GM18868 (cell line): ENCODE measurements at regions not wholly inside any gene's neighbourhood (a gene's known extent, or its start where the extent isn't known, plus 50 kb on each side); places are given as distances from the start of the nearest gene placed in this dataset.
"Not testable (repeated sequence)": the region's sequence is repeated elsewhere in the genome, so short reads cannot be mapped to it uniquely, and the experiment has no call there.

Experiments
- ATAC-seq: cut with Tn5 transposase; IDR thresholded peaks from one replicate; pipeline ENCODE4 v1.9.1; 2021; ENCODE audit warnings: mild to moderate bottlenecking, moderate library complexity; ENCODE audit not compliant: unreplicated experiment

GRCh38 chr3:26964313-26964712, 341.7 kb downstream of the LRRC3B start:
- no peak for ATAC-seq

GRCh38 chr3:26964836-26965235, 342.3 kb downstream of the LRRC3B start:
- ATAC-seq, result no peak

GRCh38 chr3:26967501-26967900, 344.9 kb downstream of the LRRC3B start:
- no peak for ATAC-seq

GRCh38 chr3:26984416-26985390, 362.1 kb downstream of the LRRC3B start:
- ATAC-seq, result no peak

GRCh38 chr3:26989037-26989436, 366.5 kb downstream of the LRRC3B start:
- no peak for ATAC-seq

GRCh38 chr3:26997226-26997625, 372.0 kb downstream of the NEK10 start:
- no peak for ATAC-seq

GRCh38 chr3:27010834-27011233, 358.3 kb downstream of the NEK10 start:
- no peak for ATAC-seq

- peak; percentile 78 for ATAC-seq
These were observed 347.0 kb downstream of the NEK10 start for GRCh38 chr3:27022096-27022761.

- ATAC-seq, result no peak
These were observed 344.7 kb downstream of the NEK10 start for GRCh38 chr3:27024493-27024892.

- no peak for ATAC-seq
These were observed 343.5 kb downstream of the NEK10 start for GRCh38 chr3:27025718-27026117.

- no peak for ATAC-seq
These were observed 337.7 kb downstream of the NEK10 start for GRCh38 chr3:27031476-27031875.

- no peak for ATAC-seq
These were observed 334.9 kb downstream of the NEK10 start for GRCh38 chr3:27034255-27034654.

GRCh38 chr3:27040674-27041073, 328.5 kb downstream of the NEK10 start:
- ATAC-seq, result no peak

- not testable (repeated sequence) for ATAC-seq
These were observed 326.6 kb downstream of the NEK10 start for GRCh38 chr3:27042541-27042940.

- ATAC-seq, result no peak
These were observed 325.7 kb downstream of the NEK10 start for GRCh38 chr3:27043328-27043955.

- ATAC-seq, result no peak
These were observed 324.2 kb downstream of the NEK10 start for GRCh38 chr3:27044931-27045481.

- ATAC-seq, result no peak
These were observed 322.8 kb downstream of the NEK10 start for GRCh38 chr3:27046351-27046750.

GRCh38 chr3:27049792-27050191, 319.4 kb downstream of the NEK10 start:
- ATAC-seq, result peak; percentile 83

- ATAC-seq, result not testable (repeated sequence)
These were observed 317.7 kb downstream of the NEK10 start for GRCh38 chr3:27051527-27051926.

- no peak for ATAC-seq
These were observed 312.9 kb downstream of the NEK10 start for GRCh38 chr3:27056326-27056725.

- ATAC-seq, result no peak
These were observed 309.7 kb downstream of the NEK10 start for GRCh38 chr3:27059489-27059888.
